GM23338 (cell line): ENCODE measurements at regions not wholly inside any gene's neighbourhood (a gene's known extent, or its start where the extent isn't known, plus 50 kb on each side); places are given as distances from the start of the nearest gene placed in this dataset.

Source experiments
- ATAC-seq: fragments of 200-7000 bp; cut with Tn5 transposase; 3 replicates; pipeline ENCODE4 v1.9.1; 2020
- DNase-seq: peaks from one replicate; pipeline ENCODE4 v3.0.0-alpha.2; 2015; ENCODE audit warnings: low spot score
- H2AFZ ChIP-seq: fragments of 200-600 bp; sonication (generic); 2 replicates; pipeline ENCODE4 v1.8.0; 2016; ENCODE audit warnings: antibody characterized with exemption, mild to moderate bottlenecking, moderate library complexity
- H3F3A ChIP-seq: fragments of 200-600 bp; sonication (generic); replicated peaks from 2 replicates; pipeline ENCODE4 v1.8.0; 2017; ENCODE audit warnings: antibody characterized with exemption, mixed run types, low read depth
- H3K27ac ChIP-seq: fragments of 200-600 bp; sonication (generic); 2 replicates; pipeline ENCODE4 v1.6.1; 2016; ENCODE audit warnings: low read depth
- H3K27me3 ChIP-seq: fragments of 200-600 bp; sonication (generic); 2 replicates; pipeline ENCODE4 v1.8.0; 2016; ENCODE audit warnings: mild to moderate bottlenecking, mixed run types, moderate library complexity; ENCODE audit not compliant: insufficient read depth
- H3K36me3 ChIP-seq: fragments of 200-600 bp; sonication (generic); 2 replicates; pipeline ENCODE4 v1.8.0; 2016; ENCODE audit warnings: mild to moderate bottlenecking; ENCODE audit not compliant: insufficient read depth
- H3K4me1 ChIP-seq: fragments of 200-600 bp; sonication (generic); 2 replicates; pipeline ENCODE4 v1.8.0; 2016; ENCODE audit warnings: mild to moderate bottlenecking, moderate library complexity; ENCODE audit not compliant: insufficient read depth
- H3K4me2 ChIP-seq: fragments of 200-600 bp; sonication (generic); 2 replicates; pipeline ENCODE4 v1.7.1; 2017; ENCODE audit warnings: mixed run types
- H3K4me3 ChIP-seq: fragments of 200-600 bp; sonication (generic); 2 replicates; pipeline ENCODE4 v1.6.1; 2016; ENCODE audit warnings: mixed run types
- H3K79me2 ChIP-seq: fragments of 200-600 bp; sonication (generic); replicated peaks from 2 replicates; pipeline ENCODE4 v1.8.0; 2017; ENCODE audit warnings: mild to moderate bottlenecking; ENCODE audit not compliant: insufficient read depth
- H3K9me2 ChIP-seq: fragments of 200-600 bp; sonication (generic); 2 replicates; pipeline ENCODE4 v1.8.0; 2017; ENCODE audit not compliant: insufficient read depth
- H4K20me1 ChIP-seq: fragments of 200-600 bp; sonication (generic); replicated peaks from 2 replicates; pipeline ENCODE4 v1.8.0; 2017; ENCODE audit warnings: mild to moderate bottlenecking; ENCODE audit not compliant: insufficient read depth
- H3K27ac Mint-ChIP-seq: 2 replicates; pipeline ENCODE4 v1.8.0; 2020; ENCODE audit warnings: inconsistent platforms, mild to moderate bottlenecking, moderate library complexity, mixed read lengths
- H3K27me3 Mint-ChIP-seq: 3 replicates; pipeline ENCODE4 v1.8.0; 2022; ENCODE audit warnings: low read depth, mild to moderate bottlenecking, moderate library complexity, mixed read lengths, inconsistent platforms; ENCODE audit not compliant: insufficient read depth, poor library complexity
- H3K36me3 Mint-ChIP-seq: 3 replicates; pipeline ENCODE4 v1.8.0; 2021; ENCODE audit warnings: low read depth, mild to moderate bottlenecking, inconsistent platforms, moderate library complexity, mixed read lengths
- H3K4me1 Mint-ChIP-seq: 3 replicates; pipeline ENCODE4 v1.8.0; 2020; ENCODE audit warnings: mild to moderate bottlenecking, inconsistent platforms, mixed read lengths
- H3K4me3 Mint-ChIP-seq: 3 replicates; pipeline ENCODE4 v1.8.0; 2021; ENCODE audit warnings: moderate library complexity, mild to moderate bottlenecking, inconsistent platforms, mixed read lengths
- H3K9me3 Mint-ChIP-seq: 3 replicates; pipeline ENCODE4 v1.8.0; 2020; ENCODE audit warnings: moderate library complexity, mild to moderate bottlenecking, inconsistent platforms, mixed read lengths
- CREB1 ChIP-seq: fragments of 250-450 bp; sonication (Bioruptor Pico); IDR thresholded peaks from 2 replicates; pipeline ENCODE4 v1.5.0; 2020; ENCODE audit warnings: low read depth, mild to moderate bottlenecking, moderate library complexity
- EZH2 ChIP-seq: fragments of 200-600 bp; sonication (generic); IDR thresholded peaks from one replicate; pipeline ENCODE4 v1.8.0; 2017; ENCODE audit warnings: antibody characterized with exemption, mild to moderate bottlenecking, low read depth; ENCODE audit not compliant: unreplicated experiment
- EZH2phosphoT487 ChIP-seq: fragments of 200-600 bp; sonication (generic); IDR thresholded peaks from one replicate; pipeline ENCODE4 v1.8.1; 2018; ENCODE audit warnings: antibody characterized with exemption; ENCODE audit not compliant: unreplicated experiment
- NANOG ChIP-seq: IDR thresholded peaks from 2 replicates; pipeline ENCODE4 v1.6.1; 2016; ENCODE audit warnings: antibody characterized with exemption, borderline replicate concordance
- REST ChIP-seq: IDR thresholded peaks from one replicate; pipeline ENCODE4 v1.6.1; 2018; ENCODE audit warnings: antibody characterized with exemption; ENCODE audit not compliant: unreplicated experiment
- STAT1 ChIP-seq: IDR thresholded peaks from one replicate; pipeline ENCODE4 v1.6.1; 2016; ENCODE audit warnings: antibody characterized with exemption; ENCODE audit not compliant: unreplicated experiment
- ZNF331 ChIP-seq: fragments of 250-450 bp; sonication (Bioruptor Pico); IDR thresholded peaks from 2 replicates; pipeline ENCODE4 v1.5.0; 2020; ENCODE audit warnings: low read depth, mild to moderate bottlenecking, moderate library complexity
- TF ChIP-seq, protein P1 (sequence below): IDR thresholded peaks from 2 replicates; pipeline ENCODE4 v1.6.1; 2016; ENCODE audit warnings: antibody characterized with exemption
- TF ChIP-seq, protein P2 (sequence below), 2 experiments: fragments of 200-600 bp in 1 of 2; sonication (generic) in 1 of 2; conservative IDR thresholded peaks; 2 replicates each; pipeline versions ENCODE4 v1.5.1 to v1.6.1; 2016 to 2017; ENCODE audit warnings: antibody characterized with exemption in 2 of 2, low read depth in 2 of 2, mild to moderate bottlenecking in 2 of 2, moderate library complexity in 1 of 2

DNA sequence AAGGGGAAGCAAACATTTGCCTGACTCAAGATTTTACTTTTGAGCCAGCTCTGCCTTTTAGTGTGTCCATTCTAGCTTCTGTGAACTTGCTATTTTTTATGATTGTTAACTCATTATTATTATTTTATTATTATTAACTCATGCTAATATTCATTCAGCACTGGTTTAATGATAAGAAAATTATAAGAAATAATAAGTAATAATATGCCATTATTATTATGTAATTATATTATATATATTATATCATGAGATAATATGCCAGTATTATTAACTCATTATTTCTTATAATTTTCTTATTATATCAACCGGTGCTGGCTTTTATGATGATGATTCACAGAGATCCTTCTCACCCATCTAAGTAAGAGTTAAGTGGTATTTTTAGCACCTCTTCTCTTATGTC lies 79.3 kb upstream of the NPVF start (continued):
- TF ChIP-seq REST, result no peak

- H3K9me2 ChIP-seq, result peaks cover 20% of the 10 kb centered on the region
- ATAC-seq, result no peak
- Mint-ChIP-seq H3K27ac (no peak overlapping the region), H3K9me3 (no peaks in the 10 kb centered on the region; the same call in 2 of the 3 replicates), H3K4me1 (peaks cover 24% of the 10 kb centered on the region), H3K27me3 (peaks cover 6% of the 10 kb centered on the region), H3K4me3 (no peak overlapping the region), H3K36me3 (no peaks in the 10 kb centered on the region)
- DNase-seq, result no peak
- H3K27me3 ChIP-seq, result no peaks in the 10 kb centered on the region
- H3K79me2 ChIP-seq, result no peaks in the 10 kb centered on the region
- H3K4me3 ChIP-seq, result no peak overlapping the region
- no peak overlapping the region for H3K4me2 ChIP-seq
- H3F3A ChIP-seq, result no peaks in the 10 kb centered on the region
- no peaks in the 10 kb centered on the region for H4K20me1 ChIP-seq
- peaks cover 14% of the 10 kb centered on the region for H3K4me1 ChIP-seq
- no peaks in the 10 kb centered on the region for H3K36me3 ChIP-seq
- H3K27ac ChIP-seq, result no peak overlapping the region
- H2AFZ ChIP-seq, result no peak overlapping the region
- no peak for TF ChIP-seq CREB1 (CRISPR knock-in tag)
- no peak for TF ChIP-seq NANOG
- no peak for TF ChIP-seq STAT1
- TF ChIP-seq EZH2phosphoT487, result no peak
- TF ChIP-seq, protein P1, sequence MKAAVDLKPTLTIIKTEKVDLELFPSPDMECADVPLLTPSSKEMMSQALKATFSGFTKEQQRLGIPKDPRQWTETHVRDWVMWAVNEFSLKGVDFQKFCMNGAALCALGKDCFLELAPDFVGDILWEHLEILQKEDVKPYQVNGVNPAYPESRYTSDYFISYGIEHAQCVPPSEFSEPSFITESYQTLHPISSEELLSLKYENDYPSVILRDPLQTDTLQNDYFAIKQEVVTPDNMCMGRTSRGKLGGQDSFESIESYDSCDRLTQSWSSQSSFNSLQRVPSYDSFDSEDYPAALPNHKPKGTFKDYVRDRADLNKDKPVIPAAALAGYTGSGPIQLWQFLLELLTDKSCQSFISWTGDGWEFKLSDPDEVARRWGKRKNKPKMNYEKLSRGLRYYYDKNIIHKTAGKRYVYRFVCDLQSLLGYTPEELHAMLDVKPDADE, result no peak
- TF ChIP-seq EZH2, result no peak
- no peak for TF ChIP-seq REST
- no peak for TF ChIP-seq ZNF331
- TF ChIP-seq, protein P2, sequence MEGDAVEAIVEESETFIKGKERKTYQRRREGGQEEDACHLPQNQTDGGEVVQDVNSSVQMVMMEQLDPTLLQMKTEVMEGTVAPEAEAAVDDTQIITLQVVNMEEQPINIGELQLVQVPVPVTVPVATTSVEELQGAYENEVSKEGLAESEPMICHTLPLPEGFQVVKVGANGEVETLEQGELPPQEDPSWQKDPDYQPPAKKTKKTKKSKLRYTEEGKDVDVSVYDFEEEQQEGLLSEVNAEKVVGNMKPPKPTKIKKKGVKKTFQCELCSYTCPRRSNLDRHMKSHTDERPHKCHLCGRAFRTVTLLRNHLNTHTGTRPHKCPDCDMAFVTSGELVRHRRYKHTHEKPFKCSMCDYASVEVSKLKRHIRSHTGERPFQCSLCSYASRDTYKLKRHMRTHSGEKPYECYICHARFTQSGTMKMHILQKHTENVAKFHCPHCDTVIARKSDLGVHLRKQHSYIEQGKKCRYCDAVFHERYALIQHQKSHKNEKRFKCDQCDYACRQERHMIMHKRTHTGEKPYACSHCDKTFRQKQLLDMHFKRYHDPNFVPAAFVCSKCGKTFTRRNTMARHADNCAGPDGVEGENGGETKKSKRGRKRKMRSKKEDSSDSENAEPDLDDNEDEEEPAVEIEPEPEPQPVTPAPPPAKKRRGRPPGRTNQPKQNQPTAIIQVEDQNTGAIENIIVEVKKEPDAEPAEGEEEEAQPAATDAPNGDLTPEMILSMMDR (conservative IDR thresholded peaks at IDR 0.05; ENCODE audit: low read depth in 2 of 2), result no peak
These were observed 80.0 kb upstream of the NPVF start for GRCh38 chr7:25308246-25308645.
